Astrocyte (in vitro differentiated cells and primary cell): ENCODE measurements at regions not wholly inside any gene's neighbourhood (a gene's known extent, or its start where the extent isn't known, plus 50 kb on each side); places are given as distances from the start of the nearest gene placed in this dataset.

Source experiments
- DNase-seq: peaks from one replicate; pipeline ENCODE4 v3.0.0-alpha.2; 2010; ENCODE audit warnings: low read depth
- FAIRE-seq: peaks from 2 replicates; lab custom pipeline; 2011; peaks lifted over from hg19 to GRCh38; lab: Jason Lieb, UNC
- H2AFZ ChIP-seq: 2 replicates; pipeline ENCODE4 v1.6.0; 2012; ENCODE audit warnings: low read depth, low read length, inconsistent platforms
- H3K27ac ChIP-seq: 2 replicates; pipeline ENCODE4 v1.5.1; 2011; ENCODE audit warnings: low read depth, low read length, inconsistent platforms
- H3K27me3 ChIP-seq: 2 replicates; pipeline ENCODE4 v1.6.0; 2011; ENCODE audit warnings: low read length, inconsistent platforms; ENCODE audit not compliant: insufficient read depth
- H3K36me3 ChIP-seq: 2 replicates; pipeline ENCODE4 v1.5.1; 2011; ENCODE audit warnings: low read length, inconsistent platforms; ENCODE audit not compliant: insufficient read depth
- H3K4me1 ChIP-seq: 2 replicates; pipeline ENCODE4 v1.5.1; 2011; ENCODE audit warnings: low read length, inconsistent platforms; ENCODE audit not compliant: insufficient read depth
- H3K4me2 ChIP-seq: 2 replicates; pipeline ENCODE4 v1.6.0; 2012; ENCODE audit warnings: low read length, inconsistent platforms
- H3K4me3 ChIP-seq: 2 replicates; pipeline ENCODE4 v1.5.1; 2011; ENCODE audit warnings: low read depth, mild to moderate bottlenecking, low read length, inconsistent platforms; ENCODE audit not compliant: insufficient read depth
- H3K79me2 ChIP-seq: 2 replicates; pipeline ENCODE4 v1.6.0; 2012; ENCODE audit warnings: mild to moderate bottlenecking, low read length, inconsistent platforms; ENCODE audit not compliant: insufficient read depth
- H3K9ac ChIP-seq: 2 replicates; pipeline ENCODE4 v1.6.0; 2012; ENCODE audit warnings: mild to moderate bottlenecking, low read length, inconsistent platforms
- H3K9me3 ChIP-seq: 2 replicates; pipeline ENCODE4 v1.5.1; 2012; ENCODE audit warnings: low read depth, mild to moderate bottlenecking, low read length, inconsistent platforms; ENCODE audit not compliant: insufficient read depth
- H4K20me1 ChIP-seq: 2 replicates; pipeline ENCODE4 v1.6.0; 2012; ENCODE audit warnings: low read length, inconsistent platforms; ENCODE audit not compliant: insufficient read depth
- H3K27ac Mint-ChIP-seq: one replicate; pipeline ENCODE4 v1.8.0; 2021; ENCODE audit warnings: mild to moderate bottlenecking, mixed read lengths; ENCODE audit not compliant: unreplicated experiment
- H3K27me3 Mint-ChIP-seq: one replicate; pipeline ENCODE4 v1.8.0; 2021; ENCODE audit warnings: low read depth, mixed read lengths; ENCODE audit not compliant: unreplicated experiment
- H3K36me3 Mint-ChIP-seq: one replicate; pipeline ENCODE4 v1.8.0; 2021; ENCODE audit warnings: low read depth, mixed read lengths; ENCODE audit not compliant: unreplicated experiment
- H3K4me1 Mint-ChIP-seq: one replicate; pipeline ENCODE4 v1.8.0; 2021; ENCODE audit warnings: low read depth, mixed read lengths; ENCODE audit not compliant: unreplicated experiment
- H3K4me3 Mint-ChIP-seq: one replicate; pipeline ENCODE4 v1.8.0; 2021; ENCODE audit warnings: mild to moderate bottlenecking, moderate library complexity, mixed read lengths; ENCODE audit not compliant: unreplicated experiment
- H3K9me3 Mint-ChIP-seq: one replicate; pipeline ENCODE4 v1.8.0; 2021; ENCODE audit warnings: mild to moderate bottlenecking, mixed read lengths; ENCODE audit not compliant: unreplicated experiment
- CTCF ChIP-seq: IDR thresholded peaks from 2 replicates; pipeline ENCODE4 v1.5.1; 2011; ENCODE audit warnings: low read depth, mild to moderate bottlenecking, inconsistent platforms, low read length, moderate library complexity; ENCODE audit not compliant: insufficient read depth
- EZH2 ChIP-seq: IDR thresholded peaks from 2 replicates; pipeline ENCODE4 v1.6.1; 2012; ENCODE audit warnings: mild to moderate bottlenecking, low read length, inconsistent platforms; ENCODE audit not compliant: insufficient read depth

GRCh38 chrX:85573801-85574200 is 194.3 kb upstream of the POF1B start:
- no peaks in the 10 kb centered on the region for H3K36me3 ChIP-seq
- DNase-seq = no peak
- no peak overlapping the region for H3K27ac ChIP-seq
- Mint-ChIP-seq H3K27ac (no peak overlapping the region), H3K4me3 (no peak overlapping the region), H3K27me3 (no peaks in the 10 kb centered on the region), H3K4me1 (no peaks in the 10 kb centered on the region), H3K36me3 (no peaks in the 10 kb centered on the region), H3K9me3 (no peaks in the 10 kb centered on the region)
- H3K9ac ChIP-seq = no peak overlapping the region
- H3K9me3 ChIP-seq = no peaks in the 10 kb centered on the region
- H3K4me2 ChIP-seq = no peak overlapping the region
- no peaks in the 10 kb centered on the region for H3K27me3 ChIP-seq
- FAIRE-seq = no peak
- H4K20me1 ChIP-seq = no peaks in the 10 kb centered on the region
- no peak for TF ChIP-seq CTCF
- no peak for TF ChIP-seq EZH2
- no peak overlapping the region for H2AFZ ChIP-seq
- no peaks in the 10 kb centered on the region for H3K4me1 ChIP-seq
- no peak overlapping the region for H3K4me3 ChIP-seq
- no peaks in the 10 kb centered on the region for H3K79me2 ChIP-seq

- DNase-seq = no peak
- no peak for TF ChIP-seq EZH2
- Histone ChIP-seq H3K4me3 (no peak overlapping the region), H4K20me1 (no peaks in the 10 kb centered on the region), H3K27me3 (no peaks in the 10 kb centered on the region), H3K27ac (no peak overlapping the region), H3K36me3 (no peaks in the 10 kb centered on the region), H2AFZ (no peak overlapping the region), H3K9me3 (no peaks in the 10 kb centered on the region), H3K4me1 (no peaks in the 10 kb centered on the region), H3K9ac (no peak overlapping the region), H3K4me2 (no peak overlapping the region), H3K79me2 (no peaks in the 10 kb centered on the region)
- no peaks in the 10 kb centered on the region for H3K27me3 Mint-ChIP-seq
- H3K36me3 Mint-ChIP-seq = no peaks in the 10 kb centered on the region
- no peak overlapping the region for H3K27ac Mint-ChIP-seq
- FAIRE-seq = no peak
- no peak overlapping the region for H3K4me3 Mint-ChIP-seq
- no peaks in the 10 kb centered on the region for H3K9me3 Mint-ChIP-seq
- H3K4me1 Mint-ChIP-seq = no peaks in the 10 kb centered on the region
Measured at GRCh38 chrX:85570496-85570895, 191.0 kb upstream of the POF1B start.

GRCh38 chrX:85569686-85570085 is 190.2 kb upstream of the POF1B start:
- Histone ChIP-seq H3K9me3 (no peaks in the 10 kb centered on the region), H4K20me1 (no peaks in the 10 kb centered on the region), H3K27ac (no peak overlapping the region), H3K9ac (no peak overlapping the region), H3K36me3 (no peaks in the 10 kb centered on the region), H3K4me1 (no peaks in the 10 kb centered on the region), H3K79me2 (no peaks in the 10 kb centered on the region), H3K4me3 (no peak overlapping the region), H3K27me3 (no peaks in the 10 kb centered on the region), H3K4me2 (no peak overlapping the region), H2AFZ (no peak overlapping the region)
- Mint-ChIP-seq H3K4me1 (no peaks in the 10 kb centered on the region), H3K36me3 (no peaks in the 10 kb centered on the region), H3K27ac (no peak overlapping the region), H3K4me3 (no peak overlapping the region), H3K27me3 (no peaks in the 10 kb centered on the region), H3K9me3 (no peaks in the 10 kb centered on the region)
- TF ChIP-seq EZH2 (no peak), CTCF (no peak)
- FAIRE-seq (no peak), DNase-seq (no peak)
